Activated CD4-positive, alpha-beta T cell treated with anti-CD3 and anti-CD28 coated beads, Interleukin-2, amount 10 ng/mL, durations not matched to agents 24 days and 14 days (primary cell): ENCODE measurements at regions not wholly inside any gene's neighbourhood (a gene's known extent, or its start where the extent isn't known, plus 50 kb on each side); places are given as distances from the start of the nearest gene placed in this dataset.

Source experiments
- DNase-seq: peaks from one replicate; pipeline ENCODE4 v3.0.0; 2022
- H3K27ac Mint-ChIP-seq: one replicate; pipeline ENCODE4 v1.8.0; 2022; ENCODE audit warnings: mild to moderate bottlenecking, mixed read lengths
- H3K27me3 Mint-ChIP-seq: one replicate; pipeline ENCODE4 v1.8.0; 2022; ENCODE audit warnings: mixed read lengths
- H3K36me3 Mint-ChIP-seq: one replicate; pipeline ENCODE4 v1.8.0; 2022; ENCODE audit warnings: low read depth, mild to moderate bottlenecking, mixed read lengths
- H3K4me1 Mint-ChIP-seq: one replicate; pipeline ENCODE4 v1.8.0; 2021; ENCODE audit warnings: mixed read lengths
- H3K4me3 Mint-ChIP-seq: one replicate; pipeline ENCODE4 v1.8.0; 2022; ENCODE audit warnings: mild to moderate bottlenecking, moderate library complexity, mixed read lengths
- H3K9me3 Mint-ChIP-seq: one replicate; pipeline ENCODE4 v1.8.0; 2021; ENCODE audit warnings: mixed read lengths
- intact Hi-C: fragments of 100-400 bp; cut with micrococcal nuclease; formaldehyde crosslinking; loops from one replicate; pipeline ENCODE4 v1.15.1; 2023

GRCh38 chr1:60762911-60763310, 319.4 kb upstream of the NFIA start:
- Mint-ChIP-seq H3K9me3 (no peaks in the 10 kb centered on the region), H3K27ac (no peak overlapping the region), H3K36me3 (no peaks in the 10 kb centered on the region), H3K27me3 (no peaks in the 10 kb centered on the region), H3K4me3 (no peak overlapping the region), H3K4me1 (no peaks in the 10 kb centered on the region)
- no peak for DNase-seq
- intact Hi-C loops, result no loop called here

GRCh38 chr1:60762176-60762575, 320.2 kb upstream of the NFIA start:
- no peak for DNase-seq
- Mint-ChIP-seq H3K4me3 (no peak overlapping the region), H3K4me1 (no peaks in the 10 kb centered on the region), H3K27me3 (no peaks in the 10 kb centered on the region), H3K36me3 (no peaks in the 10 kb centered on the region), H3K9me3 (no peaks in the 10 kb centered on the region), H3K27ac (no peak overlapping the region)
- intact Hi-C loops, result no loop called here

GRCh38 chr1:60759291-60759690, 323.1 kb upstream of the NFIA start:
- H3K27me3 Mint-ChIP-seq, result no peaks in the 10 kb centered on the region
- no peak overlapping the region for H3K27ac Mint-ChIP-seq
- no peak for DNase-seq
- no peak overlapping the region for H3K4me3 Mint-ChIP-seq
- intact Hi-C loops, result no loop called here
- no peaks in the 10 kb centered on the region for H3K36me3 Mint-ChIP-seq
- H3K4me1 Mint-ChIP-seq, result no peaks in the 10 kb centered on the region
- H3K9me3 Mint-ChIP-seq, result no peaks in the 10 kb centered on the region

GRCh38 chr1:60757485-60757884, 324.9 kb upstream of the NFIA start:
- no peak overlapping the region for H3K27ac Mint-ChIP-seq
- intact Hi-C loops, result no loop called here

GRCh38 chr1:60753036-60753900, 329.1 kb upstream of the NFIA start:
- intact Hi-C loops, result no loop called here
- Mint-ChIP-seq H3K4me1 (no peaks in the 10 kb centered on the region), H3K9me3 (no peaks in the 10 kb centered on the region), H3K27ac (no peak overlapping the region), H3K4me3 (no peak overlapping the region), H3K27me3 (no peaks in the 10 kb centered on the region), H3K36me3 (no peaks in the 10 kb centered on the region)
- no peak for DNase-seq

More at GRCh38 chr1:60757485-60757884, 324.9 kb upstream of the NFIA start:
- H3K9me3 Mint-ChIP-seq, result no peaks in the 10 kb centered on the region
- no peaks in the 10 kb centered on the region for H3K4me1 Mint-ChIP-seq
- no peaks in the 10 kb centered on the region for H3K27me3 Mint-ChIP-seq
- no peak overlapping the region for H3K4me3 Mint-ChIP-seq
- H3K36me3 Mint-ChIP-seq, result no peaks in the 10 kb centered on the region
- no peak for DNase-seq

GRCh38 chr1:60751306-60751705, 331.1 kb upstream of the NFIA start:
- H3K9me3 Mint-ChIP-seq, result no peaks in the 10 kb centered on the region
- no peaks in the 10 kb centered on the region for H3K27me3 Mint-ChIP-seq
- H3K27ac Mint-ChIP-seq, result no peak overlapping the region
- no peak for DNase-seq
- H3K4me1 Mint-ChIP-seq, result no peaks in the 10 kb centered on the region
- no peak overlapping the region for H3K4me3 Mint-ChIP-seq
- H3K36me3 Mint-ChIP-seq, result no peaks in the 10 kb centered on the region
- intact Hi-C loops, result no loop called here

GRCh38 chr1:60747353-60747752, 335.0 kb upstream of the NFIA start:
- intact Hi-C loops, result no loop called here
- no peaks in the 10 kb centered on the region for H3K4me1 Mint-ChIP-seq

GRCh38 chr1:60746278-60746791, 336.0 kb upstream of the NFIA start:
- H3K27ac Mint-ChIP-seq, result no peak overlapping the region
- H3K9me3 Mint-ChIP-seq, result no peaks in the 10 kb centered on the region
- no peaks in the 10 kb centered on the region for H3K36me3 Mint-ChIP-seq
- no peaks in the 10 kb centered on the region for H3K4me1 Mint-ChIP-seq
- H3K27me3 Mint-ChIP-seq, result no peaks in the 10 kb centered on the region
- intact Hi-C loops, result no loop called here
- DNase-seq, result no peak
- H3K4me3 Mint-ChIP-seq, result no peak overlapping the region

More at GRCh38 chr1:60747353-60747752, 335.0 kb upstream of the NFIA start:
- Mint-ChIP-seq H3K36me3 (no peaks in the 10 kb centered on the region), H3K27me3 (no peaks in the 10 kb centered on the region), H3K9me3 (no peaks in the 10 kb centered on the region), H3K27ac (no peak overlapping the region), H3K4me3 (no peak overlapping the region)
- no peak for DNase-seq

- DNase-seq, result no peak
- no peaks in the 10 kb centered on the region for H3K4me1 Mint-ChIP-seq
- H3K36me3 Mint-ChIP-seq, result no peaks in the 10 kb centered on the region
Measured at GRCh38 chr1:60745484-60745883, 336.9 kb upstream of the NFIA start.

GRCh38 chr1:60742339-60742738, 340.0 kb upstream of the NFIA start:
- H3K36me3 Mint-ChIP-seq, result no peaks in the 10 kb centered on the region
- H3K9me3 Mint-ChIP-seq, result no peaks in the 10 kb centered on the region
- H3K4me1 Mint-ChIP-seq, result no peaks in the 10 kb centered on the region
- intact Hi-C loops, result no loop called here
- no peak overlapping the region for H3K27ac Mint-ChIP-seq
- no peak for DNase-seq
- no peaks in the 10 kb centered on the region for H3K27me3 Mint-ChIP-seq
- H3K4me3 Mint-ChIP-seq, result no peak overlapping the region

More at GRCh38 chr1:60745484-60745883, 336.9 kb upstream of the NFIA start:
- no peak overlapping the region for H3K4me3 Mint-ChIP-seq
- H3K27me3 Mint-ChIP-seq, result no peaks in the 10 kb centered on the region
- no peak overlapping the region for H3K27ac Mint-ChIP-seq
- H3K9me3 Mint-ChIP-seq, result no peaks in the 10 kb centered on the region
- intact Hi-C loops, result no loop called here

- H3K27ac Mint-ChIP-seq, result no peak overlapping the region
Measured at GRCh38 chr1:60740154-60740553, 342.2 kb upstream of the NFIA start.

GRCh38 chr1:60739729-60740128, 342.6 kb upstream of the NFIA start:
- Mint-ChIP-seq H3K27me3 (no peaks in the 10 kb centered on the region), H3K4me3 (no peak overlapping the region), H3K36me3 (no peaks in the 10 kb centered on the region), H3K27ac (no peak overlapping the region), H3K4me1 (no peaks in the 10 kb centered on the region), H3K9me3 (no peaks in the 10 kb centered on the region)
- intact Hi-C loops, result no loop called here
- no peak for DNase-seq

More at GRCh38 chr1:60740154-60740553, 342.2 kb upstream of the NFIA start:
- DNase-seq, result no peak
- Mint-ChIP-seq H3K4me1 (no peaks in the 10 kb centered on the region), H3K4me3 (no peak overlapping the region), H3K27me3 (no peaks in the 10 kb centered on the region), H3K9me3 (no peaks in the 10 kb centered on the region), H3K36me3 (no peaks in the 10 kb centered on the region)
- intact Hi-C loops, result no loop called here

- no peaks in the 10 kb centered on the region for H3K27me3 Mint-ChIP-seq
- H3K36me3 Mint-ChIP-seq, result no peaks in the 10 kb centered on the region
- no peak overlapping the region for H3K4me3 Mint-ChIP-seq
- no peak for DNase-seq
- H3K27ac Mint-ChIP-seq, result no peak overlapping the region
- H3K4me1 Mint-ChIP-seq, result no peaks in the 10 kb centered on the region
- intact Hi-C loops, result no loop called here
- H3K9me3 Mint-ChIP-seq, result no peaks in the 10 kb centered on the region
Measured at GRCh38 chr1:60732977-60733401, 349.4 kb upstream of the NFIA start.

- no peaks in the 10 kb centered on the region for H3K4me1 Mint-ChIP-seq
- no peak overlapping the region for H3K4me3 Mint-ChIP-seq
- no peak for DNase-seq
- H3K9me3 Mint-ChIP-seq, result no peaks in the 10 kb centered on the region
- H3K27me3 Mint-ChIP-seq, result no peaks in the 10 kb centered on the region
- no peaks in the 10 kb centered on the region for H3K36me3 Mint-ChIP-seq
- H3K27ac Mint-ChIP-seq, result no peak overlapping the region
- intact Hi-C loops, result no loop called here
Measured at GRCh38 chr1:60731321-60731720, 351.0 kb upstream of the NFIA start.
